ENCODE measurements at regions not wholly inside any gene's neighbourhood (a gene's known extent, or its start where the extent isn't known, plus 50 kb on each side); places are given as distances from the start of the nearest gene placed in this dataset.

DNA sequence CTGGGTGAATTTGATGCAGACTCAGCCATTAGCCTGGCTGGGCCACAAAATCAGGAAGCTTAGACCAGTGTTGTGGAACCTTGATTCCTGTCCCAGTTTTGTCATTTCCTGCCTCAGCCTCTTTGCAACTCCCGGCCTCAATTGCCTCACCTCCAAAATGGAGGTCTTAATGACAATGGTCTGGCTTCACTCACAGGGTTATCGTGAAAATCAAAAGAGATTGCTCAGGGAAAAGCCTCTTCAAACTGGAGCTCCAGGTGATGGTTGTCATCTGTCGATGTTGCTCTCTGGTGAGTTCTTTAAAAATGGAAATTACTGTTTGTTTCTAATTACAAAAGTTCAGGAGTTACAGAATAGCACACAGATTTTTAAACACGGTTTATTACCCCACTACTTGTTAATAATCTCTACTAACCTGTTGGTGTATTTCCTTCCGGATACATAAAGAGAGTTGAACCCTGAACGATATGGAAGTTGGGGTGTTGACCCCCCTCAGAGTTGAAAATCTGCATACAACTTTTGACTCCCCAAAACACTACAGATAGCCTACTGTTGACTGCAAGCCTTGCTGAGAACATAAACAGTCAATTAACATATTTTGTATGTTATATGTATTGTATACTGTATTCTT, 109.9 kb upstream of the CPEB4 start (continued):
- TF ChIP-seq RBFOX2 (IDR thresholded peaks at IDR 0.05; ENCODE audit: low read depth, low read length) (no peak), ZNF41 (CRISPR knock-in tag; conservative IDR thresholded peaks at IDR 0.05) (peak; percentile 58; the same call in 1 of the 2 replicates), TEAD1 (CRISPR knock-in tag; IDR thresholded peaks at IDR 0.05) (peak in 1 of 2 experiments; percentile 64; a peak in 1 of 4 replicates), TEAD2 (tag; IDR thresholded peaks at IDR 0.05) (no peak), TBL1XR1 (IDR thresholded peaks at IDR 0.05; ENCODE audit: low read length in 2 of 2) (no peak), FUS (optimal IDR thresholded peaks at IDR 0.05; ENCODE audit: low read depth, low read length) (no peak), NFE2 (IDR thresholded peaks at IDR 0.05; ENCODE audit: low read depth) (no peak), ZNF695 (CRISPR knock-in tag; IDR thresholded peaks at IDR 0.05) (no peak)
- TF ChIP-seq, protein P1, sequence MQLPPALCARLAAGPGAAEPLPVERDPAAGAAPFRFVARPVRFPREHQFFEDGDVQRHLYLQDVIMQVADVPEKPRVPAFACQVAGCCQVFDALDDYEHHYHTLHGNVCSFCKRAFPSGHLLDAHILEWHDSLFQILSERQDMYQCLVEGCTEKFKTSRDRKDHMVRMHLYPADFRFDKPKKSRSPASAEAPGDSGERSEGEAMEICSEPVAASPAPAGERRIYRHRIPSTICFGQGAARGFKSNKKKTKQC (CRISPR knock-in tag; IDR thresholded peaks at IDR 0.05), result no peak
- TF ChIP-seq, protein P2, sequence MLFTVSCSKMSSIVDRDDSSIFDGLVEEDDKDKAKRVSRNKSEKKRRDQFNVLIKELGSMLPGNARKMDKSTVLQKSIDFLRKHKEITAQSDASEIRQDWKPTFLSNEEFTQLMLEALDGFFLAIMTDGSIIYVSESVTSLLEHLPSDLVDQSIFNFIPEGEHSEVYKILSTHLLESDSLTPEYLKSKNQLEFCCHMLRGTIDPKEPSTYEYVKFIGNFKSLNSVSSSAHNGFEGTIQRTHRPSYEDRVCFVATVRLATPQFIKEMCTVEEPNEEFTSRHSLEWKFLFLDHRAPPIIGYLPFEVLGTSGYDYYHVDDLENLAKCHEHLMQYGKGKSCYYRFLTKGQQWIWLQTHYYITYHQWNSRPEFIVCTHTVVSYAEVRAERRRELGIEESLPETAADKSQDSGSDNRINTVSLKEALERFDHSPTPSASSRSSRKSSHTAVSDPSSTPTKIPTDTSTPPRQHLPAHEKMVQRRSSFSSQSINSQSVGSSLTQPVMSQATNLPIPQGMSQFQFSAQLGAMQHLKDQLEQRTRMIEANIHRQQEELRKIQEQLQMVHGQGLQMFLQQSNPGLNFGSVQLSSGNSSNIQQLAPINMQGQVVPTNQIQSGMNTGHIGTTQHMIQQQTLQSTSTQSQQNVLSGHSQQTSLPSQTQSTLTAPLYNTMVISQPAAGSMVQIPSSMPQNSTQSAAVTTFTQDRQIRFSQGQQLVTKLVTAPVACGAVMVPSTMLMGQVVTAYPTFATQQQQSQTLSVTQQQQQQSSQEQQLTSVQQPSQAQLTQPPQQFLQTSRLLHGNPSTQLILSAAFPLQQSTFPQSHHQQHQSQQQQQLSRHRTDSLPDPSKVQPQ (CRISPR knock-in tag; IDR thresholded peaks at IDR 0.05; ENCODE audit: borderline replicate concordance), result peak; percentile 62; the same call in 1 of the 2 replicates
- TF ChIP-seq, protein P3, sequence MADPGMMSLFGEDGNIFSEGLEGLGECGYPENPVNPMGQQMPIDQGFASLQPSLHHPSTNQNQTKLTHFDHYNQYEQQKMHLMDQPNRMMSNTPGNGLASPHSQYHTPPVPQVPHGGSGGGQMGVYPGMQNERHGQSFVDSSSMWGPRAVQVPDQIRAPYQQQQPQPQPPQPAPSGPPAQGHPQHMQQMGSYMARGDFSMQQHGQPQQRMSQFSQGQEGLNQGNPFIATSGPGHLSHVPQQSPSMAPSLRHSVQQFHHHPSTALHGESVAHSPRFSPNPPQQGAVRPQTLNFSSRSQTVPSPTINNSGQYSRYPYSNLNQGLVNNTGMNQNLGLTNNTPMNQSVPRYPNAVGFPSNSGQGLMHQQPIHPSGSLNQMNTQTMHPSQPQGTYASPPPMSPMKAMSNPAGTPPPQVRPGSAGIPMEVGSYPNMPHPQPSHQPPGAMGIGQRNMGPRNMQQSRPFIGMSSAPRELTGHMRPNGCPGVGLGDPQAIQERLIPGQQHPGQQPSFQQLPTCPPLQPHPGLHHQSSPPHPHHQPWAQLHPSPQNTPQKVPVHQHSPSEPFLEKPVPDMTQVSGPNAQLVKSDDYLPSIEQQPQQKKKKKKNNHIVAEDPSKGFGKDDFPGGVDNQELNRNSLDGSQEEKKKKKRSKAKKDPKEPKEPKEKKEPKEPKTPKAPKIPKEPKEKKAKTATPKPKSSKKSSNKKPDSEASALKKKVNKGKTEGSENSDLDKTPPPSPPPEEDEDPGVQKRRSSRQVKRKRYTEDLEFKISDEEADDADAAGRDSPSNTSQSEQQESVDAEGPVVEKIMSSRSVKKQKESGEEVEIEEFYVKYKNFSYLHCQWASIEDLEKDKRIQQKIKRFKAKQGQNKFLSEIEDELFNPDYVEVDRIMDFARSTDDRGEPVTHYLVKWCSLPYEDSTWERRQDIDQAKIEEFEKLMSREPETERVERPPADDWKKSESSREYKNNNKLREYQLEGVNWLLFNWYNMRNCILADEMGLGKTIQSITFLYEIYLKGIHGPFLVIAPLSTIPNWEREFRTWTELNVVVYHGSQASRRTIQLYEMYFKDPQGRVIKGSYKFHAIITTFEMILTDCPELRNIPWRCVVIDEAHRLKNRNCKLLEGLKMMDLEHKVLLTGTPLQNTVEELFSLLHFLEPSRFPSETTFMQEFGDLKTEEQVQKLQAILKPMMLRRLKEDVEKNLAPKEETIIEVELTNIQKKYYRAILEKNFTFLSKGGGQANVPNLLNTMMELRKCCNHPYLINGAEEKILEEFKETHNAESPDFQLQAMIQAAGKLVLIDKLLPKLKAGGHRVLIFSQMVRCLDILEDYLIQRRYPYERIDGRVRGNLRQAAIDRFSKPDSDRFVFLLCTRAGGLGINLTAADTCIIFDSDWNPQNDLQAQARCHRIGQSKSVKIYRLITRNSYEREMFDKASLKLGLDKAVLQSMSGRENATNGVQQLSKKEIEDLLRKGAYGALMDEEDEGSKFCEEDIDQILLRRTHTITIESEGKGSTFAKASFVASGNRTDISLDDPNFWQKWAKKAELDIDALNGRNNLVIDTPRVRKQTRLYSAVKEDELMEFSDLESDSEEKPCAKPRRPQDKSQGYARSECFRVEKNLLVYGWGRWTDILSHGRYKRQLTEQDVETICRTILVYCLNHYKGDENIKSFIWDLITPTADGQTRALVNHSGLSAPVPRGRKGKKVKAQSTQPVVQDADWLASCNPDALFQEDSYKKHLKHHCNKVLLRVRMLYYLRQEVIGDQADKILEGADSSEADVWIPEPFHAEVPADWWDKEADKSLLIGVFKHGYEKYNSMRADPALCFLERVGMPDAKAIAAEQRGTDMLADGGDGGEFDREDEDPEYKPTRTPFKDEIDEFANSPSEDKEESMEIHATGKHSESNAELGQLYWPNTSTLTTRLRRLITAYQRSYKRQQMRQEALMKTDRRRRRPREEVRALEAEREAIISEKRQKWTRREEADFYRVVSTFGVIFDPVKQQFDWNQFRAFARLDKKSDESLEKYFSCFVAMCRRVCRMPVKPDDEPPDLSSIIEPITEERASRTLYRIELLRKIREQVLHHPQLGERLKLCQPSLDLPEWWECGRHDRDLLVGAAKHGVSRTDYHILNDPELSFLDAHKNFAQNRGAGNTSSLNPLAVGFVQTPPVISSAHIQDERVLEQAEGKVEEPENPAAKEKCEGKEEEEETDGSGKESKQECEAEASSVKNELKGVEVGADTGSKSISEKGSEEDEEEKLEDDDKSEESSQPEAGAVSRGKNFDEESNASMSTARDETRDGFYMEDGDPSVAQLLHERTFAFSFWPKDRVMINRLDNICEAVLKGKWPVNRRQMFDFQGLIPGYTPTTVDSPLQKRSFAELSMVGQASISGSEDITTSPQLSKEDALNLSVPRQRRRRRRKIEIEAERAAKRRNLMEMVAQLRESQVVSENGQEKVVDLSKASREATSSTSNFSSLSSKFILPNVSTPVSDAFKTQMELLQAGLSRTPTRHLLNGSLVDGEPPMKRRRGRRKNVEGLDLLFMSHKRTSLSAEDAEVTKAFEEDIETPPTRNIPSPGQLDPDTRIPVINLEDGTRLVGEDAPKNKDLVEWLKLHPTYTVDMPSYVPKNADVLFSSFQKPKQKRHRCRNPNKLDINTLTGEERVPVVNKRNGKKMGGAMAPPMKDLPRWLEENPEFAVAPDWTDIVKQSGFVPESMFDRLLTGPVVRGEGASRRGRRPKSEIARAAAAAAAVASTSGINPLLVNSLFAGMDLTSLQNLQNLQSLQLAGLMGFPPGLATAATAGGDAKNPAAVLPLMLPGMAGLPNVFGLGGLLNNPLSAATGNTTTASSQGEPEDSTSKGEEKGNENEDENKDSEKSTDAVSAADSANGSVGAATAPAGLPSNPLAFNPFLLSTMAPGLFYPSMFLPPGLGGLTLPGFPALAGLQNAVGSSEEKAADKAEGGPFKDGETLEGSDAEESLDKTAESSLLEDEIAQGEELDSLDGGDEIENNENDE (IDR thresholded peaks at IDR 0.05; ENCODE audit: low read depth, low read length), result no peak
- TF ChIP-seq, protein P4, sequence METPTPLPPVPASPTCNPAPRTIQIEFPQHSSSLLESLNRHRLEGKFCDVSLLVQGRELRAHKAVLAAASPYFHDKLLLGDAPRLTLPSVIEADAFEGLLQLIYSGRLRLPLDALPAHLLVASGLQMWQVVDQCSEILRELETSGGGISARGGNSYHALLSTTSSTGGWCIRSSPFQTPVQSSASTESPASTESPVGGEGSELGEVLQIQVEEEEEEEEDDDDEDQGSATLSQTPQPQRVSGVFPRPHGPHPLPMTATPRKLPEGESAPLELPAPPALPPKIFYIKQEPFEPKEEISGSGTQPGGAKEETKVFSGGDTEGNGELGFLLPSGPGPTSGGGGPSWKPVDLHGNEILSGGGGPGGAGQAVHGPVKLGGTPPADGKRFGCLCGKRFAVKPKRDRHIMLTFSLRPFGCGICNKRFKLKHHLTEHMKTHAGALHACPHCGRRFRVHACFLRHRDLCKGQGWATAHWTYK (CRISPR knock-in tag; IDR thresholded peaks at IDR 0.05), result peak; percentile 69; the same call in 1 of the 2 replicates

Measured in K562 (cell line).